ENCODE measurements at regions not wholly inside any gene's neighbourhood (a gene's known extent, or its start where the extent isn't known, plus 50 kb on each side); places are given as distances from the start of the nearest gene placed in this dataset.

GRCh38 chr21:15935530-15935929, 205.7 kb downstream of the USP25 start:
- H3K4me3 ChIP-seq: no peak overlapping the region
- no peaks in the 10 kb centered on the region for H3K79me2 ChIP-seq (replicated peaks; ENCODE audit: insufficient read depth)
- no peaks in the 10 kb centered on the region for H3K27me3 ChIP-seq (ENCODE audit: insufficient read depth)
- H2AFZ ChIP-seq: no peak overlapping the region
- H3K9me2 ChIP-seq (ENCODE audit: insufficient read depth): 0 out of 2 replicates have a peak, but pooled peaks cover 5% of the 10 kb centered on the region
- ATAC-seq: no peak
- no peak overlapping the region for H3K4me3 Mint-ChIP-seq
- H4K20me1 ChIP-seq (replicated peaks; ENCODE audit: insufficient read depth): no peaks in the 10 kb centered on the region
- no peak for TF ChIP-seq ZNF114 (CRISPR knock-in tag; IDR thresholded peaks at IDR 0.05)
- no peak for TF ChIP-seq CTCF (conservative IDR thresholded peaks at IDR 0.05; ENCODE audit: low read depth in 2 of 2)
- no peak for TF ChIP-seq POLR2AphosphoS5 (IDR thresholded peaks at IDR 0.05; ENCODE audit: low read depth)
- TF ChIP-seq ZNF331 (CRISPR knock-in tag; IDR thresholded peaks at IDR 0.05; ENCODE audit: low read depth): no peak
- no peak for TF ChIP-seq STAT1 (IDR thresholded peaks at IDR 0.05; ENCODE audit: unreplicated experiment)
- no peak for TF ChIP-seq ZNF462 (CRISPR knock-in tag; IDR thresholded peaks at IDR 0.05)
- TF ChIP-seq, protein P1, sequence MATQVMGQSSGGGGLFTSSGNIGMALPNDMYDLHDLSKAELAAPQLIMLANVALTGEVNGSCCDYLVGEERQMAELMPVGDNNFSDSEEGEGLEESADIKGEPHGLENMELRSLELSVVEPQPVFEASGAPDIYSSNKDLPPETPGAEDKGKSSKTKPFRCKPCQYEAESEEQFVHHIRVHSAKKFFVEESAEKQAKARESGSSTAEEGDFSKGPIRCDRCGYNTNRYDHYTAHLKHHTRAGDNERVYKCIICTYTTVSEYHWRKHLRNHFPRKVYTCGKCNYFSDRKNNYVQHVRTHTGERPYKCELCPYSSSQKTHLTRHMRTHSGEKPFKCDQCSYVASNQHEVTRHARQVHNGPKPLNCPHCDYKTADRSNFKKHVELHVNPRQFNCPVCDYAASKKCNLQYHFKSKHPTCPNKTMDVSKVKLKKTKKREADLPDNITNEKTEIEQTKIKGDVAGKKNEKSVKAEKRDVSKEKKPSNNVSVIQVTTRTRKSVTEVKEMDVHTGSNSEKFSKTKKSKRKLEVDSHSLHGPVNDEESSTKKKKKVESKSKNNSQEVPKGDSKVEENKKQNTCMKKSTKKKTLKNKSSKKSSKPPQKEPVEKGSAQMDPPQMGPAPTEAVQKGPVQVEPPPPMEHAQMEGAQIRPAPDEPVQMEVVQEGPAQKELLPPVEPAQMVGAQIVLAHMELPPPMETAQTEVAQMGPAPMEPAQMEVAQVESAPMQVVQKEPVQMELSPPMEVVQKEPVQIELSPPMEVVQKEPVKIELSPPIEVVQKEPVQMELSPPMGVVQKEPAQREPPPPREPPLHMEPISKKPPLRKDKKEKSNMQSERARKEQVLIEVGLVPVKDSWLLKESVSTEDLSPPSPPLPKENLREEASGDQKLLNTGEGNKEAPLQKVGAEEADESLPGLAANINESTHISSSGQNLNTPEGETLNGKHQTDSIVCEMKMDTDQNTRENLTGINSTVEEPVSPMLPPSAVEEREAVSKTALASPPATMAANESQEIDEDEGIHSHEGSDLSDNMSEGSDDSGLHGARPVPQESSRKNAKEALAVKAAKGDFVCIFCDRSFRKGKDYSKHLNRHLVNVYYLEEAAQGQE (IDR thresholded peaks at IDR 0.05; ENCODE audit: unreplicated experiment): no peak
- no peak for TF ChIP-seq EZH2 (IDR thresholded peaks at IDR 0.05; ENCODE audit: low read depth, unreplicated experiment)
- no peak for TF ChIP-seq ETS1 (IDR thresholded peaks at IDR 0.05)
- TF ChIP-seq EZH2phosphoT487 (IDR thresholded peaks at IDR 0.05; ENCODE audit: unreplicated experiment): no peak
- no peak for TF ChIP-seq CREB1 (CRISPR knock-in tag; IDR thresholded peaks at IDR 0.05; ENCODE audit: low read depth)
- no peak overlapping the region for H3K4me2 ChIP-seq
- H3F3A ChIP-seq (replicated peaks; ENCODE audit: low read depth): no peaks in the 10 kb centered on the region
- H3K36me3 ChIP-seq (ENCODE audit: insufficient read depth): no peaks in the 10 kb centered on the region
- no peaks in the 10 kb centered on the region for H3K4me1 ChIP-seq (ENCODE audit: insufficient read depth)
- no peak overlapping the region for H3K27ac ChIP-seq (ENCODE audit: low read depth)
- DNase-seq (ENCODE audit: low spot score): no peak
- no peaks in the 10 kb centered on the region for H3K9me3 Mint-ChIP-seq
- H3K36me3 Mint-ChIP-seq (ENCODE audit: low read depth): no peaks in the 10 kb centered on the region
- no peaks in the 10 kb centered on the region for H3K27me3 Mint-ChIP-seq (ENCODE audit: insufficient read depth, low read depth, poor library complexity)
- no peaks in the 10 kb centered on the region for H3K4me1 Mint-ChIP-seq
- H3K27ac Mint-ChIP-seq: no peak overlapping the region

Measured in GM23338 (cell line).